Epithelial cell of esophagus (primary cell): ENCODE measurements at regions not wholly inside any gene's neighbourhood (a gene's known extent, or its start where the extent isn't known, plus 50 kb on each side); places are given as distances from the start of the nearest gene placed in this dataset.

Experiments
- DNase-seq: peaks from one replicate; pipeline ENCODE4 v3.0.0; 2010; ENCODE audit warnings: low read depth
- H3K4me3 ChIP-seq: 2 replicates; pipeline ENCODE4 v1.5.1; 2011; ENCODE audit warnings: mild to moderate bottlenecking, low read length, control low read depth
- CTCF ChIP-seq: IDR thresholded peaks from 2 replicates; pipeline ENCODE4 v1.5.1; 2011; ENCODE audit warnings: low read depth, mild to moderate bottlenecking, low read length, control low read depth, inconsistent platforms; ENCODE audit not compliant: insufficient read depth; ENCODE audit errors: missing control alignments

GRCh38 chr7:83212883-83213282 is 50.2 kb upstream of the PCLO start:
- no peak for DNase-seq
- no peak overlapping the region for H3K4me3 ChIP-seq
- TF ChIP-seq CTCF, result no peak
